SW480 (cell line): ENCODE measurements at regions not wholly inside any gene's neighbourhood (a gene's known extent, or its start where the extent isn't known, plus 50 kb on each side); places are given as distances from the start of the nearest gene placed in this dataset.

Experiments used
- DNase-seq: peaks from one replicate; pipeline ENCODE4 v3.0.0-alpha.2; 2016; ENCODE audit warnings: low spot score

GRCh38 chr1:229762891-229763290 is 136.8 kb downstream of the URB2 start:
- DNase-seq = no peak

GRCh38 chr1:229768232-229768631 is 142.2 kb downstream of the URB2 start:
- no peak for DNase-seq

- DNase-seq = no peak
Observed at GRCh38 chr1:229769006-229769405, 143.0 kb downstream of the URB2 start.

GRCh38 chr1:229769809-229770208 is 143.8 kb downstream of the URB2 start:
- DNase-seq = no peak

GRCh38 chr1:229778794-229779193 is 152.7 kb downstream of the URB2 start:
- no peak for DNase-seq

GRCh38 chr1:229781453-229781852 is 155.4 kb downstream of the URB2 start:
- DNase-seq = peak; percentile 15

GRCh38 chr1:229782469-229782868 is 156.4 kb downstream of the URB2 start:
- no peak for DNase-seq

- no peak for DNase-seq
Observed at GRCh38 chr1:229784834-229785233, 158.8 kb downstream of the URB2 start.

- no peak for DNase-seq
Observed at GRCh38 chr1:229786974-229787610, 161.0 kb downstream of the URB2 start.

GRCh38 chr1:229788004-229788403 is 162.0 kb downstream of the URB2 start:
- no peak for DNase-seq

GRCh38 chr1:229792012-229792975 is 166.2 kb downstream of the URB2 start:
- DNase-seq = no peak

GRCh38 chr1:229793488-229793887 is 167.4 kb downstream of the URB2 start:
- DNase-seq = no peak

GRCh38 chr1:229798558-229798957 is 172.5 kb downstream of the URB2 start:
- no peak for DNase-seq

GRCh38 chr1:229803626-229804217 is 177.7 kb downstream of the URB2 start:
- peak; percentile 4 for DNase-seq

GRCh38 chr1:229808272-229808671 is 182.2 kb downstream of the URB2 start:
- no peak for DNase-seq

GRCh38 chr1:229810140-229810539 is 184.1 kb downstream of the URB2 start:
- no peak for DNase-seq

GRCh38 chr1:229810961-229811360 is 184.9 kb downstream of the URB2 start:
- DNase-seq = no peak

GRCh38 chr1:229812148-229812547 is 186.1 kb downstream of the URB2 start:
- no peak for DNase-seq

- DNase-seq = no peak
Observed at GRCh38 chr1:229812693-229813092, 186.6 kb downstream of the URB2 start.

GRCh38 chr1:229815076-229815475 is 189.0 kb downstream of the URB2 start:
- no peak for DNase-seq

GRCh38 chr1:229815961-229816360 is 189.9 kb downstream of the URB2 start:
- DNase-seq = no peak

- no peak for DNase-seq
Observed at GRCh38 chr1:229817936-229818335, 191.9 kb downstream of the URB2 start.

GRCh38 chr1:229819091-229819490 is 193.0 kb downstream of the URB2 start:
- DNase-seq = no peak
